ENCODE measurements at regions not wholly inside any gene's neighbourhood (a gene's known extent, or its start where the extent isn't known, plus 50 kb on each side); places are given as distances from the start of the nearest gene placed in this dataset.

- Histone ChIP-seq H4K91ac (replicated peaks; ENCODE audit: insufficient read length, low read length) (no peak overlapping the region), H2BK120ac (replicated peaks; ENCODE audit: low read depth, low read length) (no peak overlapping the region), H2BK5ac (ENCODE audit: low read depth, low read length) (no peak overlapping the region), H3K79me2 (ENCODE audit: control insufficient read depth in 1 of 2, insufficient read depth in 2 of 2, low read length in 2 of 2) (no peaks in the 10 kb centered on the region), H3K27ac (ENCODE audit: low read depth, low read length) (no peak overlapping the region), H4K5ac (ENCODE audit: insufficient read length, low read depth, low read length) (no peak overlapping the region), H4K20me1 (replicated peaks in 1 of 2; ENCODE audit: control insufficient read depth in 1 of 2, insufficient read depth in 2 of 2, low read length in 2 of 2) (no peaks in the 10 kb centered on the region), H3K27me3 (replicated peaks in 1 of 4; ENCODE audit: control insufficient read depth in 3 of 4, extremely low read depth in 1 of 4, insufficient read depth in 3 of 4, low read length in 3 of 4) (no peaks in the 10 kb centered on the region), H4K8ac (ENCODE audit: extremely low read depth, insufficient read depth, low read length) (no peak overlapping the region), H3K23ac (ENCODE audit: insufficient read length) (no peak overlapping the region), H3K4me1 (replicated peaks in 1 of 4; ENCODE audit: control insufficient read depth in 3 of 4, insufficient read depth in 4 of 4, low read length in 3 of 4) (peaks cover 5 to 19% (median 10%) of the 10 kb centered on the region in 4 experiments; a peak in 5 of 7 replicates), H3K36me3 (ENCODE audit: control insufficient read depth in 2 of 4, insufficient read depth in 4 of 4, low read length in 3 of 4) (no peaks in the 10 kb centered on the region), H3K18ac (ENCODE audit: extremely low read depth, low read length) (0 out of 2 replicates have a peak overlapping the region, but pooled peaks have one; percentile 0), H3K4me2 (ENCODE audit: insufficient read depth in 1 of 2, low read depth in 2 of 2, low read length in 2 of 2) (peak overlapping the region in 1 of 2 experiments; percentile 48; a peak in 1 of 4 replicates), H3K9ac (replicated peaks in 1 of 4; ENCODE audit: extremely low read depth in 1 of 4, low read depth in 3 of 4, low read length in 3 of 4) (no peak overlapping the region), H2BK12ac (ENCODE audit: low read depth, low read length) (no peak overlapping the region), H3K4me3 (ENCODE audit: extremely low read depth in 1 of 4, insufficient read depth in 2 of 4, low read depth in 3 of 4, low read length in 4 of 4) (no peak overlapping the region), H3K9me3 (ENCODE audit: insufficient read depth in 2 of 2, low read depth in 1 of 2, low read length in 1 of 2) (no peaks in the 10 kb centered on the region), H3K56ac (replicated peaks; ENCODE audit: insufficient read length, low read depth, low read length) (no peak overlapping the region), H3K14ac (ENCODE audit: insufficient read length) (no peak overlapping the region), H3K4ac (replicated peaks; ENCODE audit: insufficient read length, low read depth, low read length) (no peak overlapping the region), H2BK15ac (ENCODE audit: low read length) (no peak overlapping the region), H3K79me1 (ENCODE audit: low read depth, low read length) (no peaks in the 10 kb centered on the region), H2AK5ac (ENCODE audit: low read depth, low read length) (no peak overlapping the region), H2BK20ac (ENCODE audit: low read length) (no peak overlapping the region), H3K23me2 (ENCODE audit: low read depth, low read length) (no peaks in the 10 kb centered on the region), H2AFZ (ENCODE audit: low read length) (peak overlapping the region; percentile 17; the same call in 1 of the 2 replicates)
- TF ChIP-seq MAFK (IDR thresholded peaks at IDR 0.05; ENCODE audit: low read depth, low read length) (no peak), CREB1 (IDR thresholded peaks at IDR 0.05) (no peak), JUND (IDR thresholded peaks at IDR 0.05; ENCODE audit: low read length) (no peak), TEAD4 (IDR thresholded peaks at IDR 0.05; ENCODE audit: low read depth, low read length) (0 out of 2 replicates have a peak, but pooled peaks have one; percentile 40)
- TF ChIP-seq, protein P1, sequence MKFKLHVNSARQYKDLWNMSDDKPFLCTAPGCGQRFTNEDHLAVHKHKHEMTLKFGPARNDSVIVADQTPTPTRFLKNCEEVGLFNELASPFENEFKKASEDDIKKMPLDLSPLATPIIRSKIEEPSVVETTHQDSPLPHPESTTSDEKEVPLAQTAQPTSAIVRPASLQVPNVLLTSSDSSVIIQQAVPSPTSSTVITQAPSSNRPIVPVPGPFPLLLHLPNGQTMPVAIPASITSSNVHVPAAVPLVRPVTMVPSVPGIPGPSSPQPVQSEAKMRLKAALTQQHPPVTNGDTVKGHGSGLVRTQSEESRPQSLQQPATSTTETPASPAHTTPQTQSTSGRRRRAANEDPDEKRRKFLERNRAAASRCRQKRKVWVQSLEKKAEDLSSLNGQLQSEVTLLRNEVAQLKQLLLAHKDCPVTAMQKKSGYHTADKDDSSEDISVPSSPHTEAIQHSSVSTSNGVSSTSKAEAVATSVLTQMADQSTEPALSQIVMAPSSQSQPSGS (IDR thresholded peaks at IDR 0.05; ENCODE audit: low read length) = no peak
- TF ChIP-seq, protein P2, sequence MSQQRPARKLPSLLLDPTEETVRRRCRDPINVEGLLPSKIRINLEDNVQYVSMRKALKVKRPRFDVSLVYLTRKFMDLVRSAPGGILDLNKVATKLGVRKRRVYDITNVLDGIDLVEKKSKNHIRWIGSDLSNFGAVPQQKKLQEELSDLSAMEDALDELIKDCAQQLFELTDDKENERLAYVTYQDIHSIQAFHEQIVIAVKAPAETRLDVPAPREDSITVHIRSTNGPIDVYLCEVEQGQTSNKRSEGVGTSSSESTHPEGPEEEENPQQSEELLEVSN (IDR thresholded peaks at IDR 0.05) = peak; percentile 75
- TF ChIP-seq, protein P3, sequence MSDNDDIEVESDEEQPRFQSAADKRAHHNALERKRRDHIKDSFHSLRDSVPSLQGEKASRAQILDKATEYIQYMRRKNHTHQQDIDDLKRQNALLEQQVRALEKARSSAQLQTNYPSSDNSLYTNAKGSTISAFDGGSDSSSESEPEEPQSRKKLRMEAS (IDR thresholded peaks at IDR 0.05) = peak; percentile 71
- FAIRE-seq = no peak
- ChIA-PET POLR2A (ENCODE audit: partially characterized antibody) (interaction anchor here (1.3 to 1.8 kb wide), 2 partner anchors 21 to 30 kb away, joined by 4 to 5 read pairs; no protein-coding TSS in a partner anchor), CTCF (ENCODE audit: partially characterized antibody) (interaction anchor here (0.7 to 2.1 kb wide), 5 partner anchors 8 to 964 kb away, joined by 3 to 6 read pairs (median 4); no protein-coding TSS in a partner anchor)
- WGBS, 2 experiments (ENCODE audit: extremely low coverage in 1 of 2, insufficient coverage in 1 of 2, insufficient read length in 1 of 2, insufficient replicate concordance in 2 of 2, low coverage in 1 of 2, low lambda C conversion rate in 2 of 2, missing lambda C conversion rate in 1 of 2) = 74% methylated on average over 3 of the region's 3 CpGs; no CpG with 5 or more reads in 1 of the 2 experiments
- no peak for DNase-seq (ENCODE audit: low read depth in 1 of 2, low spot score in 2 of 2)
These were observed 72.2 kb upstream of the CDK20 start for GRCh38 chr9:88046542-88046941.
